Right renal pelvis (tissue), 4 donors: ENCODE measurements at regions not wholly inside any gene's neighbourhood (a gene's known extent, or its start where the extent isn't known, plus 50 kb on each side); places are given as distances from the start of the nearest gene placed in this dataset.

Experiments
- DNase-seq, 4 donors: peaks; one replicate each; pipeline ENCODE4 v3.0.0-alpha.2; 2013; ENCODE audit warnings: low read depth in 4 of 4, low spot score in 3 of 4, missing footprints in 1 of 4

GRCh38 chr10:50936335-50936734 is 50.9 kb upstream of the A1CF start:
- DNase-seq, result no peak

- peak; percentile 4 to 28 (median 8) for DNase-seq
Observed at GRCh38 chr10:50937230-50937907, 51.9 kb upstream of the A1CF start.

DNA sequence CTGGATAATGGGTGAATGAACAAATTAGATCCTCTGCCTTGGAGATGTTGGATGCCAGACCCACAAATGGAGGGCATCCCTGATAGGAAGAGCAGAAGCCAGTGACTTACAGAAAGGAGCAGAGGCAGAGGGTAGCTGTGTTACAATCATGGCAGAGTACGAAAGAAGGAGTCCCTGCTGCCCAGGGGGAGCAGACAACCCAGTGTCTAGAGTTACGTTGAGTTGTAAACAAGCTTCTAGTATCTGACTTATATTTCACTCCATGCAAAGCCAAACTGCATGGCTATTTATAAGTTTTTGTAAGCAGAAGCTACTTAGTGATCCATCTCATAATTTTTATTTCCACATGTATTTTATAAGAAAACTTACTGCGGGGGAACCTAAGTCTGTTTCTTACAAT is 56.2 kb upstream of the A1CF start:
- no peak for DNase-seq

DNA sequence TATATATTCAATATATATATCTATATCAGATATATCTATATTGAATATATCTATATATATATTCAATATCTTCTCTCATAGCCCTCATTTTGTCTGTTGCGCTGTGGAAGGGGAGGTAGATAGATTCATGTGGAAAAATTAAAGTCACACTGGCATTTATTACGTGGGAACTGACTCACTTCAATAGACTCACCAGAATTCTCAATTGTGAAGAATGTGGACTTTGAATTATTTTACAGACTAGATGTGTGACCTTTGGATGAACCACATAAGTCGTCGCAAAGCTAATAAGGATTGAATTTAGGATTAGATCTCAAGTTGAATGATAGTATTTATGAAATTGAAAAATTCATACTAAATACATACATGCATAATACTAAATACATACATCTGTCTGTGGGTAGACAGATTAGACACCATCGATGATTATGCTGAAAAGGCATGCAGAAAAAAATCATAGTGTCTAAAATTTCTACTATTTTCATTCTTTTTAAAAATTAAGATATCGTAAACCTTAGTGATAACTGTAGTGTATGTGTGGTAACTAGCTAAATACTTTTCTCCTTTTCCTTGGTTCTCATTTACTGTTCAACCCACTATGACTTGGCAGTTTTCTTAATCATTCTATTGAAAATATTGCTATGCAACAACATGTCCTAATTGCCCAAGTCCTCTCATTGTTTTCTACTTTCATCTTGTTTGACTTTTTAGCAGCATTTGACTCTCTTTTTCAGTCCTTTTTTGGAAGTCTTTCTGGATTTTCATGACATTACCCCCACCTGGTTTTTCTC is 61.8 kb upstream of the A1CF start:
- no peak for DNase-seq

DNA sequence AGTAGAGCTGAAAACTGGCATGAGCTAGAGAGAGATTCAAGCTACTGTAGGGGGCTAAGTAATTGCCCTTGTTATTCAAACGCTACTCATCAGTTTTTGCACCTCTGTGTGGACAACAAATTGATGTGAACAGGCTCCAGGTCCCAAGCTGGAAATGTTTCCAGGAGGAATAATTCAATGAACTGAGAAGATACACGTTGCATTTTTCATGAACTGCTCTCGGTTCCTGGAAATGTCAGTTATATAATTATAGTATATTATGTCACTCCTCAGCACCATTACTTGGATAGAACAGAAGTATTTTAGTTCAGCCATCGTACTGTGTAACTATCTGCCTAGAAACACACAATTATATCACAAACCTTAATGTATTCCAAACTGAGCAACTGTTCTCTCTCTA is 65.9 kb upstream of the A1CF start:
- DNase-seq, result no peak

GRCh38 chr10:50961297-50961696 is 75.9 kb upstream of the A1CF start:
- DNase-seq, result no peak

- no peak for DNase-seq
Observed at GRCh38 chr10:50963063-50963462, 77.6 kb upstream of the A1CF start.

- no peak for DNase-seq
Observed at GRCh38 chr10:50968386-50969091, 83.1 kb upstream of the A1CF start.

- no peak for DNase-seq
Observed at GRCh38 chr10:50972591-50972990, 87.2 kb upstream of the A1CF start.

DNA sequence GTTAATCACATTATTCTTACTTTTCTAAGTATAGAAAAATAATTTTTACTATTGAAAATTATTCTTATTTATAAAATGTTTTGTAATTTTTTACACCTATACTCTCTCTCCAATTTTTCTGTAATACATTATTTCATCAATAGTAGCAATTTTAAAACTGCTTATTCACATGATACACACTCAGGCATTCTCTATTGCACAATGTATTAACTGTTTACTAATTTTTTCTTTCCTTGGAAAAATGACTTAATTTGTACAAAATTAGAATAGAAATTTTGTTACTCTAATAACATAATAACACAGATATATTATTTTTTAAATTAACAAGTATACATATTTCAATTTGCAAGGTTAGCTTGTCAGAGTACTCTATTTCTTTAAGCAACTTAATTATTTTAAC is 92.9 kb upstream of the PRKG1 start:
- DNase-seq, result no peak

GRCh38 chr10:50981904-50982303 is 92.4 kb upstream of the PRKG1 start:
- no peak for DNase-seq

- no peak for DNase-seq
Observed at GRCh38 chr10:50982989-50983388, 91.3 kb upstream of the PRKG1 start.

DNA sequence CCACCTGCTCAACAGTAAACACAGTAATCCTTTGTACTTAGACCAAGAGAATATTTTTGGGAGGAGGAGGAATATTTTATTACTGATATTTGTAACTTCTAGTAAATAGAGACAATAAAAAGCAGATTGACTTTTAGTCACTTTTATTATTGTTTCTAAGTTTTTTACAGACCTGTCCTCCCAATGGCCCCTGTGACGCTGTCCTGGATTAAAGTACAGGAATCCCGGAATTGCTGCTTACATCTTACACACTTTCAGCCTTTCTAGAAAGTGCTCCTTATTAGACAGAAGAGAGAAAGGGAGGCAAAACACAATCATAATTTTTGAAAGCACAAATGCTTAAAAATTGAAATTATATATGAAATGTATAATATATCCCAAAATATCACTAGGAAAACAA is 86.4 kb upstream of the PRKG1 start:
- DNase-seq, result no peak

GRCh38 chr10:50988792-50989191 is 85.5 kb upstream of the PRKG1 start:
- no peak for DNase-seq

DNA sequence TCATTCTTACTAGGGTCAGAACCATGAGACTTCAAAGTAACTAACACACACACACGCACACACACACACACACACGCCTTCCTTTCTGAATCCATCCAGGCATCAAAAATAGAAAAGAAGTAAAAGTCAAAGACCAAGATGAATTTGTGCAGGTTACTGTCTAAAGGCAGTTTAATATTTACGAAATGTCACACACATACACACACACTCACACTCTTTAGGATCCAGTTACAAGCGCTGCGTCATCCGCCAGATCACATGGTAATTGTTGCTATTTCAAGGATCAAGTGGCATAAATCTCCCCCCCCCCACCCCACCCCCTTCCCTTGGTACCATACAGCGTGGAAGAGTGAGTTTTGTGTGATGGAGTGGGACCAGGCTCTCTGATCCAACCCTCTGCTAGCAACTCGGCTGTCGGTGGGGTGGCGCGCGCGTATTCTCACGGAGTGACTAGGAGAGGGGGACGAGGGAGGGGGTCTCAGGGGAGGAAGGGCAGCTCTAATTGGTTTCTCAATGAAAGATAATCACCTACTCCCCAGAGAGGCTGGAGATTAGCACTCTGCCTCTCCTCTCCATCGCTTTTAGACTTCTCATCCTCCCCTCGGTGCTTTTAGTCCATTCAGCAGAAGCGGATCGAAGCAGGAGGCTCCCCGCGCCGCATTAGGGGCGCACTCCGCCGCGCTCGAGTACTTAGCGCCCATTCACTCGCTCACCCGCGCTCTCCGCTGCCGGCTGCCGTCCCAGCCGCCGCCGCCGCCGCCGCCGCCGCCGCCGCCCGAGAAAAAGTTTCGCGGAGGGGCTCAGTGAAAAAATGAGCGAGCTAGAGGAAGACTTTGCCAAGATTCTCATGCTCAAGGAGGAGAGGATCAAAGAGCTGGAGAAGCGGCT is 83.5 kb upstream of the PRKG1 start:
- DNase-seq, result peak in 3 of 4 donors; percentile 44 to 72 (median 58)

GRCh38 chr10:50991456-50992355 is 82.6 kb upstream of the PRKG1 start:
- peak in 3 of 4 donors; percentile 41 to 53 (median 52) for DNase-seq

- no peak for DNase-seq
Observed at GRCh38 chr10:50992356-50992901, 81.9 kb upstream of the PRKG1 start.

DNA sequence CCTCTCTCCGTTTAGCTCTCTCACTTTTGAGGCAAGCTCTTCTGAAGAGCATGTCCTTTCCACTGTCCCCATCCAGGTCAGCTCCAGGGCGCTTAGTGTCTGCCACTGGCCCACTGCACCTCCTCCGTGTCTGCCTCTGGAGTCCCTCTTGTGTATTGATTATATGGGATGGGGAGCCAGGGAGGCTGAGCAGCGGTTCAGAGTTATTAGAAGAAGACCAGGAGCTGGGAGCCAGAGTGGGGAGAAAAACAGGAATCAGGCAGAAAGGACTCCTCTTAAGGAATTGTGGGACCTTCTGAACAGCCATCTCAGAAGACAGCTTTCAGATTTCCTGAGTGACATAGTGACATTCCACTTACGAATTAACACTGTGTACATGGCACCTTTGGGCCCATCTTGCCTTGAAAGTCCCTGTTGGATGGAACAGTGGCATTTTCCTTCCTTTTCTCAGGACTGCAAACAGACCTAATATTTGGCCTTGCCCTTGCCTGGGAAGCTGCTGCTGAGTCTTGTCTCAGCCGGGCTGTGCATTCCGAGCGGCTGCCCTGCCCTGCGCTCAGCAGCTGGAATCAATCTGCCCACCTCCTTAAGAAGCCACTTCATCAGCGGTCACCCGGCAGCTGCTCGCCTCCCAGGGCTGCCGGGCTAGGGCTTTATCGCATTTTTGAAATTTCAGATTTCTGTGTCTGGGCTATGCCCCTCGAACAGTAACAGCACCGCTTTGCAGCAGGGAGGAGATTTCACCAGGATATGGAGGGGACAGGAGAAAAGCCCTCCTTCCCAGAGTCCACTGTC is 81.1 kb upstream of the PRKG1 start:
- peak in 3 of 4 donors; percentile 39 to 55 (median 48) for DNase-seq
